ENCODE measurements at regions not wholly inside any gene's neighbourhood (a gene's known extent, or its start where the extent isn't known, plus 50 kb on each side); places are given as distances from the start of the nearest gene placed in this dataset.

DNA sequence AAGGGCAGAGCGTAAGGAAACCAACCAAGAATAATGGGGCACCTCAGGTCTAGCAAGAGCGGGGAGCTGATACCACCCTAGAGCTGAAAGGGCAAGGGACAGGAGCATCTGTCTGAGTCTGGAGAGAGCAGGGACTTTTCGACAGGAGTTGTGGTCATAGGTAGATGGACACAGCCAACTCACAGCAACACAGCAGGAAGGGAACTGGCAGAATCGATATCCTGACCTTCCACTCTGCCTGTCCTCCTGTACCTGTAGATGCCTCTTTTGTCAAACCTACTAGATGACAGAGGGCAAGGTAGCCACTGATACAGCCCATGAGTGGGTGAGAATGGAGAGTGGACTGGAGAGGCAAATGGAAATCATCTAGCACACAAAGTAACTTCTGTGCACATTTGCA, 247.2 kb upstream of the EGLN3 start:
- Mint-ChIP-seq H3K9me3 (ENCODE audit: unreplicated experiment) (no peaks in the 10 kb centered on the region), H3K4me1 (ENCODE audit: unreplicated experiment) (peaks cover 17% of the 10 kb centered on the region), H3K36me3 (ENCODE audit: low read depth, unreplicated experiment) (no peaks in the 10 kb centered on the region), H3K4me3 (ENCODE audit: unreplicated experiment) (no peak overlapping the region), H3K27ac (ENCODE audit: unreplicated experiment) (no peak overlapping the region), H3K27me3 (ENCODE audit: unreplicated experiment) (peaks cover 1% of the 10 kb centered on the region)
- no peak for DNase-seq (ENCODE audit: low spot score)
- TF ChIP-seq, protein P1, sequence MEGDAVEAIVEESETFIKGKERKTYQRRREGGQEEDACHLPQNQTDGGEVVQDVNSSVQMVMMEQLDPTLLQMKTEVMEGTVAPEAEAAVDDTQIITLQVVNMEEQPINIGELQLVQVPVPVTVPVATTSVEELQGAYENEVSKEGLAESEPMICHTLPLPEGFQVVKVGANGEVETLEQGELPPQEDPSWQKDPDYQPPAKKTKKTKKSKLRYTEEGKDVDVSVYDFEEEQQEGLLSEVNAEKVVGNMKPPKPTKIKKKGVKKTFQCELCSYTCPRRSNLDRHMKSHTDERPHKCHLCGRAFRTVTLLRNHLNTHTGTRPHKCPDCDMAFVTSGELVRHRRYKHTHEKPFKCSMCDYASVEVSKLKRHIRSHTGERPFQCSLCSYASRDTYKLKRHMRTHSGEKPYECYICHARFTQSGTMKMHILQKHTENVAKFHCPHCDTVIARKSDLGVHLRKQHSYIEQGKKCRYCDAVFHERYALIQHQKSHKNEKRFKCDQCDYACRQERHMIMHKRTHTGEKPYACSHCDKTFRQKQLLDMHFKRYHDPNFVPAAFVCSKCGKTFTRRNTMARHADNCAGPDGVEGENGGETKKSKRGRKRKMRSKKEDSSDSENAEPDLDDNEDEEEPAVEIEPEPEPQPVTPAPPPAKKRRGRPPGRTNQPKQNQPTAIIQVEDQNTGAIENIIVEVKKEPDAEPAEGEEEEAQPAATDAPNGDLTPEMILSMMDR (IDR thresholded peaks at IDR 0.05; ENCODE audit: unreplicated experiment): no peak

DNA sequence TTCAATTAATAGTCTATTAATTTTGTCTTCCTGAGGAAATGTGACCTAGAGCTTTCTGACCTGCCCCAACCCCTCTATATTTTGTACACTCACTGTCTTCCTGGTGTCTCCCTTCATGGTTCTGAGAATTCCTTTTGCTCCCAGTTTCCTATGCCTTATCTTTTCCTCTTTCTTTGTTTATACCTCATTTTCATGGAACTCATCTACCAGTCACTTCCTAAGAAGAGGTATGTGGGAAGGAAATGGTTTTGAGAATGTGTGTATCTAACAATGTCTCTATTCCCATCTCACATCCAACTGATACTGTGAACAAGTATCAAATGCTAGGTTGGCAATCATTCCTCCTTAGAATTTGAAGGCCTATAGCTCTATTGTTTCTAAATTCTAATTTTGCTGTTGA, 245.1 kb upstream of the EGLN3 start:
- H3K27me3 Mint-ChIP-seq (ENCODE audit: unreplicated experiment): peaks cover 1% of the 10 kb centered on the region
- no peak for DNase-seq (ENCODE audit: low spot score)
- H3K4me1 Mint-ChIP-seq (ENCODE audit: unreplicated experiment): peaks cover 17% of the 10 kb centered on the region
- H3K36me3 Mint-ChIP-seq (ENCODE audit: low read depth, unreplicated experiment): no peaks in the 10 kb centered on the region
- peak overlapping the region; percentile 38 for H3K27ac Mint-ChIP-seq (ENCODE audit: unreplicated experiment)
- TF ChIP-seq, protein P1 (IDR thresholded peaks at IDR 0.05; ENCODE audit: unreplicated experiment): no peak
- no peak overlapping the region for H3K4me3 Mint-ChIP-seq (ENCODE audit: unreplicated experiment)
- H3K9me3 Mint-ChIP-seq (ENCODE audit: unreplicated experiment): no peaks in the 10 kb centered on the region

DNA sequence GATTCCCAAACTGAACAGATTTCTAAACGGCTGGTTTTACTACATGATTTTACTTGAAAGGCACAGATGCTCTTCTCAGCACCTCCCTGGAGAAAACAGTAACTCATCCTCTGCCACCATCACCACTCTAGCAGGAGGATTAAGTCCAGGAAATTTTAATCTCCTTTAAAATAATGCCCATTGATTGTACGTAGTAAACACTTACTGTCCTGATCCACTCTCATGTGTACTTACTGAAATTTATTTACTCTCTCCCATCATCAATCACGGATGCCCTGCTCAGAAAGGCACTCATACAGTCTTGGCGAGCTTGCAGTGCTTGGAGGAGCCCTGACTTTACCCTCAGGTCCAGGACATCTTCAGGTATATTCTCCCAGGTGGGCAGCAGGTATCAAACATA, 239.8 kb upstream of the EGLN3 start:
- Mint-ChIP-seq H3K4me1 (ENCODE audit: unreplicated experiment) (peaks cover under 1% of the 10 kb centered on the region), H3K4me3 (ENCODE audit: unreplicated experiment) (no peak overlapping the region), H3K27me3 (ENCODE audit: unreplicated experiment) (peaks cover 1% of the 10 kb centered on the region), H3K9me3 (ENCODE audit: unreplicated experiment) (no peaks in the 10 kb centered on the region), H3K27ac (ENCODE audit: unreplicated experiment) (no peak overlapping the region), H3K36me3 (ENCODE audit: low read depth, unreplicated experiment) (no peaks in the 10 kb centered on the region)
- DNase-seq (ENCODE audit: low spot score): no peak
- TF ChIP-seq, protein P1 (IDR thresholded peaks at IDR 0.05; ENCODE audit: unreplicated experiment): no peak

DNA sequence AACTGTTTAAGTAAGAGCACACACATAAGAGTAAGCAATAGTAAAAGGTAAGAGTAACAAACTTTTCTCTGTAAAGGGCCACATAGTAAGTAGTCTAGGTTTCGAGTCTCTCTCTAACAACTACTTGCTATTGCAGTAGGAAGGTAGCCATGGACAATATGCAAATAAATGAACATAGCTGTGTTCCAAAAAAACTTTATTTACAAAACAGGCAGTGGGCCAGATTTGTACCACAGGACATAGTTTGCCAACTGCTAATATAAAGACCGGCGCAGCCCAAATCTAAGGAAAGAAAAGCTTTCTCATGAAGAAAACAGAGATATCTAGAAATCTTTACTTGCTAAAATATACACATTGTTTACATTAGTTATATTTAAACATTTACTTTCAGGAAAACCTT, 239.0 kb upstream of the EGLN3 start:
- DNase-seq (ENCODE audit: low spot score): no peak
- no peak overlapping the region for H3K27ac Mint-ChIP-seq (ENCODE audit: unreplicated experiment)
- H3K27me3 Mint-ChIP-seq (ENCODE audit: unreplicated experiment): peaks cover 1% of the 10 kb centered on the region
- TF ChIP-seq, protein P1 (IDR thresholded peaks at IDR 0.05; ENCODE audit: unreplicated experiment): no peak
- H3K9me3 Mint-ChIP-seq (ENCODE audit: unreplicated experiment): no peaks in the 10 kb centered on the region
- H3K4me3 Mint-ChIP-seq (ENCODE audit: unreplicated experiment): no peak overlapping the region
- H3K4me1 Mint-ChIP-seq (ENCODE audit: unreplicated experiment): no peaks in the 10 kb centered on the region
- no peaks in the 10 kb centered on the region for H3K36me3 Mint-ChIP-seq (ENCODE audit: low read depth, unreplicated experiment)

DNA sequence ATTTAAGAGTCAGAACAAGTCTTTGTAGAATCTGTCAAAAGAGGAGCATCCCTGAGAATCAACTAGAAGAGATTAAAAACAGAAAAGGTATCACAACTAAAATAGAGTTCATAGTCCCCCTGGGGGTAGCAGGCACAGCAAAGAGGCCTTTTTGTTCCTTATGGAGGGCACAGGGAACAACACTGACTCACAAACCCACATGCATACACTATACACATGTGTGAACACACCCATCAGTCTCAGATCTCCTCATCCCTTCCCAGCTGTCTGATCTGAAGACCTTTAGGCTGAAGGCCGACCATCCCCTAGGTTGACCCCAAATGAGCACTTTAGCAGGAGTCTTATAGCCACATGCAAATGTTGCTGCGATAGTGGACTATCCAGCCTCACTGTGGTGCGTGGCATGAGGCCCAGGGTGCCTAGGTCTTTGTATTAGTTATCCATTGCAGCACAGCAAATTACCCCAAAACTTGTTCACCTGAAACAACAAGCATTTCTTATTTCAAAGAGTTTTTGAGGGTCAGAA, 236.7 kb upstream of the EGLN3 start:
- DNase-seq (ENCODE audit: low spot score): no peak
- TF ChIP-seq, protein P1 (IDR thresholded peaks at IDR 0.05; ENCODE audit: unreplicated experiment): no peak
- H3K4me1 Mint-ChIP-seq (ENCODE audit: unreplicated experiment): no peaks in the 10 kb centered on the region
- no peak overlapping the region for H3K4me3 Mint-ChIP-seq (ENCODE audit: unreplicated experiment)
- H3K9me3 Mint-ChIP-seq (ENCODE audit: unreplicated experiment): no peaks in the 10 kb centered on the region
- H3K27ac Mint-ChIP-seq (ENCODE audit: unreplicated experiment): no peak overlapping the region
- H3K27me3 Mint-ChIP-seq (ENCODE audit: unreplicated experiment): no peaks in the 10 kb centered on the region
- no peaks in the 10 kb centered on the region for H3K36me3 Mint-ChIP-seq (ENCODE audit: low read depth, unreplicated experiment)
